Spleen (tissue), 7 donors: ENCODE measurements at regions not wholly inside any gene's neighbourhood (a gene's known extent, or its start where the extent isn't known, plus 50 kb on each side); places are given as distances from the start of the nearest gene placed in this dataset.
"Not testable (repeated sequence)": the region's sequence is repeated elsewhere in the genome, so short reads cannot be mapped to it uniquely, and the experiment has no call there.

Experiments
- POLR2A ChIP-seq, 3 donors: fragments of 450-650 bp; IDR thresholded peaks; one replicate each; pipeline ENCODE4 v1.5.1; 2017; ENCODE audit warnings: antibody characterized with exemption in 3 of 3, mild to moderate bottlenecking in 1 of 3
- POLR2AphosphoS5 ChIP-seq, 3 donors: sonication (generic); formaldehyde crosslinking; IDR thresholded peaks; one replicate each; pipeline ENCODE4 v1.5.1; 2017; ENCODE audit warnings: antibody characterized with exemption in 3 of 3
- TF ChIP-seq, protein P1 (sequence below), 11 experiments: fragments of 200-600 bp in 7 of 11; fragments of 450-650 bp in 4 of 11; sonication (generic) in 4 of 11; IDR thresholded peaks in 8 of 11; conservative IDR thresholded peaks in 3 of 11; 1 replicate in 7 of 11; 2 replicates in 4 of 11; pipeline versions ENCODE4 v1.4.0 to v1.8.0; 2016 to 2021; ENCODE audit warnings: antibody characterized with exemption in 11 of 11, inconsistent platforms in 4 of 11, mild to moderate bottlenecking in 1 of 11
- donor health status: DM: no; HTN: no; CAD: no; lungs with moderate emphysema.
- donor health status: DM: no; HTN: no; CAD: no.
- donor health status: DM: no; HTN: no; CAD: no.

- TF ChIP-seq, protein P1, sequence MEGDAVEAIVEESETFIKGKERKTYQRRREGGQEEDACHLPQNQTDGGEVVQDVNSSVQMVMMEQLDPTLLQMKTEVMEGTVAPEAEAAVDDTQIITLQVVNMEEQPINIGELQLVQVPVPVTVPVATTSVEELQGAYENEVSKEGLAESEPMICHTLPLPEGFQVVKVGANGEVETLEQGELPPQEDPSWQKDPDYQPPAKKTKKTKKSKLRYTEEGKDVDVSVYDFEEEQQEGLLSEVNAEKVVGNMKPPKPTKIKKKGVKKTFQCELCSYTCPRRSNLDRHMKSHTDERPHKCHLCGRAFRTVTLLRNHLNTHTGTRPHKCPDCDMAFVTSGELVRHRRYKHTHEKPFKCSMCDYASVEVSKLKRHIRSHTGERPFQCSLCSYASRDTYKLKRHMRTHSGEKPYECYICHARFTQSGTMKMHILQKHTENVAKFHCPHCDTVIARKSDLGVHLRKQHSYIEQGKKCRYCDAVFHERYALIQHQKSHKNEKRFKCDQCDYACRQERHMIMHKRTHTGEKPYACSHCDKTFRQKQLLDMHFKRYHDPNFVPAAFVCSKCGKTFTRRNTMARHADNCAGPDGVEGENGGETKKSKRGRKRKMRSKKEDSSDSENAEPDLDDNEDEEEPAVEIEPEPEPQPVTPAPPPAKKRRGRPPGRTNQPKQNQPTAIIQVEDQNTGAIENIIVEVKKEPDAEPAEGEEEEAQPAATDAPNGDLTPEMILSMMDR (IDR thresholded peaks at IDR 0.05 in 8 of 11, conservative IDR thresholded peaks at IDR 0.05 in 3 of 11) = not testable (repeated sequence)
- TF ChIP-seq POLR2A, POLR2AphosphoS5 (IDR thresholded peaks at IDR 0.05): not testable (repeated sequence)
These were observed 328.8 kb downstream of the FOXD4L4 start for GRCh38 chr9:66065735-66066134.
